HG02588 (cell line): ENCODE measurements at regions not wholly inside any gene's neighbourhood (a gene's known extent, or its start where the extent isn't known, plus 50 kb on each side); places are given as distances from the start of the nearest gene placed in this dataset.

ENCODE experiments used
- ATAC-seq: cut with Tn5 transposase; IDR thresholded peaks from one replicate; pipeline ENCODE4 v1.9.1; 2021; ENCODE audit warnings: mild to moderate bottlenecking, moderate library complexity; ENCODE audit not compliant: unreplicated experiment

DNA sequence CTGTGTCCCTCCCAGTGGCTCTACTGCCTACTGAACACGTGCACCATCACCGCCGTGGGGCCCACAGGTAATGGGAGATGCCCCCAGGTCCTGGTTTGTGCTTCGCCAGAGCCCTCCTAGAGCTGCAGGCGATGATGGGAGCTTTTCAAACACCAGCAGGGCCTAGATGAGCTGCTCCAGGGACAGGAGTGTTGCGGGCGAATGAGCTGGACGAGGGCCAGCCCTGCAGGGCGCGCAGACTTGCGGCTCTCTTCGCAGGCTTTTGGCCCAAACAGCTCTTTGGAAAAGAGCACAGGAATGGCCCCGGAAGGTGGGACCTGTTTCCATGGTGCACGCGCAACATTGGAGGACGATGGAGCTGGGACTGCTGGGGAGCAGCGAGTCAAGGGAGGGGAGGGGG lies 409.3 kb upstream of the SULF2 start:
- ATAC-seq = no peak

DNA sequence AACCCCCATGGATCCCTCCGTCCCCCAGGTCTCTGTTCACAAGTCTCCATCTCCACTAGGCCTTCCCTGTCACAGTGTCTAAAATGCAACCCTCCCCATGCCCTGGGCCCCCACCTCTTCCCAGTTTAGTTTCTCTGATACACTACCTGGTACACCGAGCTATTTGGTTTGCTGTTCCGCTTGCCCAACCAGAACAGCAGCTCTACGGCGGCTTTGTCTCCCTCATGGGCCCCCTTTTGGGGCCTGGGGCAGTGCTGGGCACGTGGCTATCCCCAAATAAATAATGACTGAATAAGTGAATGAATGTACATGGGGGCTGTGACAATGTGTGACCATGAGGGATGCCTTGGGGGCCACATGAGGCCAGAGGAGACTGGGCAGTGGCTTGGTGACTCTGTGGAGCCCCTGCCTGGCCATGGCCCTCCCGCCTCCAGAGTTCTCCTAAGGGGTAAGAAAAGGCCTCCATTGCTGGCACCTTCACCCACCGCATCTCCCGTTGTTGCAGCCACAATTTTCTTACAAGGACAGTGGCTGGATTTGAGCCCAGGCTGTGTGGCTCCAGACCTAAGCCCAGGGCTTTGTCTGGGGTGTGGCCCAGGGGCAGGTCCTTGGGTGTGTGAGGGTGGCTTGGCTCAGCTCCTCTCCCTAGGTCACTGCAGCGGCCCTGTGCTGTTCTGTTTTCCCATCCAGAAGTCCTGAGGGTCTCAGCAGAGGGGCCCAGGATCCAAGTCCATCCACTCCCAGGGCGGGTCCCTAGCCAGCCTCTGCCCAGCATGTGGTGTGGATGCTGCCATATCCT lies 408.5 kb upstream of the SULF2 start:
- ATAC-seq = no peak

DNA sequence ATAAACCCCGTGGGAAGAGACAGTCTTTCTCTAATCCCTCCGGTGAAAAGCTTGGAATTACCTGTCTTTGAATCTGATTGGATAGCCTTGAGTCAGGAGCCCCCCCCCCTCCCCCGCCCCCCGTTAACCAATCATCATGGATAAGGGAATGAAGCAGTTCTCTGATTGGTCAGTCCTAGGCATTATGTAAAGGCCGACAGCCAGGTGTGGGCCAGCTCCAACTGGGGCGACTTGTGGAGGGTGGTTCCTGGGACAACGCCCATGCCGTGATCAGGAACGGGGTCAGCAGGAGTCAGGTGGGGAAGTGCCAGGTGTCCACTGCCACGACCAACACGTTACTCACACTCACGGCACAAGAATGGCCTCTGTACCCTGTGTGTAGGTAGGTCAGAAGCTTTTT lies 406.8 kb upstream of the SULF2 start:
- ATAC-seq = no peak

DNA sequence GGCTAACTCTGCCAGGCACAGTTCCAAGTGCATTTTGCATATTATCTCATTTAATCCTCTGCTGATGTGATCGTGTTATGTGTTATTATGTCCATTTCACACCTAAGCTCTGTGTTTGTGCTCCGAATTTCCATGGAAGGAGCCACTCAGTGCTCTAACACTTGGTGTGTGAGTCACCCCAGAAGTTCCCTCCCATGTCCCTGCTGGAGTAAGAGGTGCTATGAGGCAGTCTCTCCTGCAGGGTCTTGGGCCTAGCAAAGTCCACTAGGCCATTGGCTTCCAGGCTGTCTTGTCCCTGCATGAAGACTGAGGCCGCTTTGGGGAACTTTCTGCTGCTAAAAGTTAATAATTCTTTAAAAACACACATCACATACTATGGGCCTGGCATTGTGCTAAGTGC lies 405.9 kb upstream of the SULF2 start:
- ATAC-seq = no peak

DNA sequence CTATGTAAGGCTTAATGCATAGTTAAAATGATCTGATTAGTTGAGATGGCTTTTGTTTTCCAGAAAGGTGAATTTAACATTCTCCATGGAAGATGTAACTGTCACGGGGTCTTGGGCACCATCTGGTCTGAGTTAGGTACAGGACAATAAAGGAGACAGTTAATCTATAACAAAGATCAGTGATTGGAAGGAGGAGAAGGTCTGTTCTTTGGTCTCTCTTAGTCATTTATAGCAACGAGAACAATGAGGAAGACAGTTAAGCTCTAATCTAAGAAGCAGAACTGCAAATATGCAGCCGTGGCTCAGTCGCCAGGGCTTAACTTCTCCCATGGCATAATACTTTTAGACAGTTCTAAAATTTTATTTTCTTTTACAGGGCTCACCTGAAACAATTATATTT lies 405.5 kb upstream of the SULF2 start:
- no peak for ATAC-seq

DNA sequence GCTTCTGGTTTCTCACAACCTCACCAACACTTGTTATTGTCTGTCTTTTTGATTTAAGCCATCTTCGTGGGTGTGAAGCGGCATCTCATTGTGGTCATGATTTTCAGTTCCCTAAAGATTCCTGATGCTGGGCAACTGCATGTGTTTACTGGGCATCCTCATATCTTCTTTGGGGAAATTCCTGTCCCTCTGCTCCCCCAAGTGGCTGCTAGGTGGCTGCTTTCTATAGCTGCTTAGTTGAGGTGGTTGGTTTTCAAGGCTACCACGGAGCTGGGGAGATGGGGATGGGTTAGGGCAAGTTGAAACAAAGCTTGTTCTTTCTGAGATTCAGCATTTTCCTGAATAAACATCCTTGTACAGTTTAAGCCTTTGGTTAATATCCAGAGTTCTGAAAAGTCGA lies 403.9 kb upstream of the SULF2 start:
- ATAC-seq = no peak

DNA sequence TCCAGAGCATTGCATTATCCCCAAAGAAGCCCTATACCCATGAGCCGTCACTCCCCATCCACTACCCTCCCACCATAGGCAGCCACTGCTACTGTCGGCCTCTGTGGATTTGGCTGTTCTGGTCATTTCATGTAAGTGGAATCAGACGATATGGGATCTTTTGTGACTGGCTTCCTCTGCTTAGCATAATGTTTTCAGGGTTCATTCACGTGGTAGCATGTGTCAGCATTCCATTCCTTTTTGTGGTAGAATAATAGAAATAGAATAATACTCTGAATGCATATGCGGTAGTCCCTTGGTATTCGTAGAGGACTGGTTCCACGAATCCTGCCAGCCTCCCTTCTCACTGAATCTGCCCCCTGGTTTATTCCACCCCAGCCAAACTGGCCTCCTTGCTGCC lies 402.6 kb upstream of the SULF2 start:
- no peak for ATAC-seq

DNA sequence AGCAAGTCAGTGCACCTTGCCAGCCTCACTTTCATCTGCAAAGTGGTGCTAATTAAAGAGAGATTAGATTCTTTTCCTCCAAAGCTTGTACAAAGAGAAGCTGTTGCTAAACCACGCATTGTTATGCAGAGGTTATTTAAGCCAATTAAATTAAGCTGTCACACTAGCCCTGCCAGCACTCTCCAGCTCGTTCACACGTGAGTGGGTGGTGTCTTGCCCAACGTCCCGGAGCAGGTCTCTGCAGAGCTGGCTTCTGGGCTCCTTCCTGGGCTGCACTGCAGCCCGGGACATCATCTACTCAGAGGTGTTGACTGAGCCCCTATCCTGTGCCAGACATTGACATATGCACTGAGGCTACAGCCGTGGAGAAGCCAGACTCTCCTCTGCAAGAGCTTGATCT lies 401.6 kb upstream of the SULF2 start:
- ATAC-seq = no peak

DNA sequence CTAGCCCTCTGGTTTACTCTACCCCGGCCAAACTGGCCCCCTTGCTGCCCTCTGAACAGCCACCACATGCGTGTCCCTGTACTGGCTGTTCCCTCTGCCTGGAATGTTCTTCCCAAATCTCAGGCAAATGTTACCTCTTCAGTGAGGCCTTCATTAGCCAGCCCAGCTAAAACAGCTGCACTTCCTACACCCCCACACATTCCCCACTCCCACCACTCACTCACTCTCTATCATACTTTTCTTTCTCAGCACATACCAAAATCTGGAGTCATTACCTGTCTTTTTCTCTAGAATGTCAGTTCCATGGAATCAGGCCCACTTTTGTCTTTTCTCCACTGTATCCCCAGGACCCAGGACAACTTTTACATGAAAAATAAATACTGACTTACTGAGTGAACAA lies 401.2 kb upstream of the SULF2 start:
- ATAC-seq = no peak

DNA sequence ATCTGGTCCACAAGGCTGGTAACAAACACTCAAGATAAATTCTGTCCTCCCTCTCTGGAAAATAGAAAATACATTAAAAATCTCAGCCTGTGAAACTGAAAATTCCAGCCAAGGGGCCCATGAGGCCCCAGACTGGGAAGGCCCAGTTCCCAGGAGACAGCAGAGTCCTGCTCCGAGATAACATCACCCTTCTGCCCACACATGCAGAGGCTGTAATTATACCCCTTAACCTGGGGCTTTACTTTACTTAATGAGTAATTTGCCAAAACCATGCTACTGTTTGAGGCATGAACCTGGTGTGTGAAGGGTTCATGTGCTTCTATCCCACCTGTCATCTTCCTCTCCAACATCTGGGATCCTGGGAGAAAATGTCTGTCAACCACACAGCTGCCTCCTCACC lies 398.9 kb upstream of the SULF2 start:
- no peak for ATAC-seq

DNA sequence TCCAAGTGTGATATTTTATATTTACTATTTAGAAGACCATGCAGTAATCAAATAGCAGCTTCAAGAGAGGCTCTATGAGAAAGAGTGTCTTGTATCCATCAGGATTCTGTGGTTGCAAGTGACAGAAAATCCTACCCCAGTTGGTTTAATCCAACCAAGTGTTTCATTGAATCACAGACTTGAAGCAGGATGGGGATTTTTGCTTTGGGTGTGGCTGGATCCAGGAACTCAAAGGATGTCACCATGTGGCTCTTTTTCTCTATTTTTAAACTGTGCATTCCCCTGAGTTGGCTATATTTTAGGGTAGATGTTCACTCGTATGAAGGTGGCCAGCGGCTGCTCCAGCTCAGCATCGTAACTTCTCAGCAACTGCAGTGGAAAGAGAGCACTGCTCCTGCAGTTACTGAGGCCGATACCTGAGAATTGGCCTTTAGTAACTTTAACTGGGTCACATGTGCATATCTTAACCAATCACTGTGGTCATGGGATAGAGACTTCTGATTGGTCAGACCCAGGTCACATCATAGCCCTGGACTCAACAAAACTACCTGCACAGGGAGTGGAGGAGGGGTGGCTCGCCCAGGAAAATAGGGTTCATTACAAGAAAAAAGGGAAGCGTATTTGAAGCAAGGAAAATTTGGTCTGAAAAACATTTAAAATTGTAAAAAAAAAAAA lies 396.1 kb upstream of the SULF2 start:
- no peak for ATAC-seq

DNA sequence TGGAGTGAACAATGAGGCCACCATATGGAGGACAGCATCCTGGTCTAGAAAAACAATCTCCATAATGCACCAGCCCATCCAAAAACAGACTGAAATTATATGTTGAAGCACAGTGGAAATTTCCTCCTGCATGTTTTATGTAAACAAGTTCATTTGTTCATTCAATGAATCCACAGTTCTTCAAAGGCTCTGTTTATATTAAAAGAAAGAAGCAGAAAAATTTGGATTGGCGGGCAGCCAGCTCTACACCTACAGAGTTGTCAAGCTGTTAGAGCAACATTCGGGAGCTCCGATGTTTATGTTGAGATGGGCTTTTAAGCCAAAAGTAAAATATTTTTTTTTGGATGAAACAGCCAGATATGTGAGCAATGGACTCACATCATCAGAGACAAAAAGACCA lies 395.3 kb upstream of the SULF2 start:
- ATAC-seq = no peak

DNA sequence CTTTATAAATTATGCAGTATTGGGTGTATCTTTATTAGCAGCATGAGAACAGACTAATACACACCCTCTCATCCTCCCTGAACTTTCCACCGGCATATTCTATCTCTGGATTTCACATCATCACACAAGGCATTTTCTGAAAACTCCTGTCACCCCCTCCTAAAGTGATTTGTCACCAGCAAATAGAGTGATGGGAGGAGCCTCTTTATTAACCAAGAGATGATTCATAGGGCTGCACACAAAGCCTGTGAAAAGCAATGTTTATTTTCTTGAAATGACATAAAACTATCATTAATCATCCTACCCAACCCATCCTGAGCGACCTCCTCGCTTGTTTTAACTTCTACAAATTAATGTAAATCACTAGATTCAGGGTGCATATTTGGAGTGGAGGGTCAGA lies 394.7 kb upstream of the SULF2 start:
- ATAC-seq = no peak

DNA sequence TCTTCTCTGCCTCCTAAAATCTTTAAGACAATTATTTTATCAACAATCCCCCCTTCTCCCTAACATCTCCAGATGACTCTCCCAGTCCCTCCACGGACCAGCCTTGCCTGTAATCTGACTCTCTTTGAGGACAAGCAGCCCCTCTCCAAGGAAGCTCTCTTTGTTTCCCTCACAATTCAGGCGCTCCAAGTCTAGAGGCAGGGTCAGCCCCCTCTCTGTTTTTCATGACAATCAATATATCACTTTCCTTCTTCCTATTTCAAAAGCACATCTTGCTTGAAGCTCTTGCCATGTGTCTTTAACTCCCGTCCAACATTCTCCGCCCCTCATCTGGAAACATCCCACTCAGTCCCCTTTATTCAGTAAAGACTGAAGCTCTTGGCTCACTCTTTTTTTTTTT lies 393.4 kb upstream of the SULF2 start:
- ATAC-seq = no peak

DNA sequence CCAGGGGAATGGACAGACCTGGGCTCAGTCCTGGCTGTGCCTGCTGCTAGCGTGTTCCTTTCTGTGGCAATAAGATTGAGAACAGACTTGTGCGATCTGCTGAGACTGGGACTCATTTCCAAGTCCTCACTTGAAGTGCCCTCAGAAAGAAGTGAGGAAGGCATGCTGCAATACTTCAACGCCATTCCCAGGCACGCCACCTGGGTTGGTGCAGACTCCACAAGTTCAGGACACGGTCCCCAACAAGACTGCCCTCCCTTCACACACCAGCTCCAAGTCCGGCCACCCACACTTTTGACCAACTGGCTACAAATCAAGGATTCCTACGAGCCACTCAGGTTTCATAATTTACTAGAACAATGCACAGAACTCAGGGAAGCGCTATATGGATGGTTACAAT lies 391.8 kb upstream of the SULF2 start:
- ATAC-seq = no peak

DNA sequence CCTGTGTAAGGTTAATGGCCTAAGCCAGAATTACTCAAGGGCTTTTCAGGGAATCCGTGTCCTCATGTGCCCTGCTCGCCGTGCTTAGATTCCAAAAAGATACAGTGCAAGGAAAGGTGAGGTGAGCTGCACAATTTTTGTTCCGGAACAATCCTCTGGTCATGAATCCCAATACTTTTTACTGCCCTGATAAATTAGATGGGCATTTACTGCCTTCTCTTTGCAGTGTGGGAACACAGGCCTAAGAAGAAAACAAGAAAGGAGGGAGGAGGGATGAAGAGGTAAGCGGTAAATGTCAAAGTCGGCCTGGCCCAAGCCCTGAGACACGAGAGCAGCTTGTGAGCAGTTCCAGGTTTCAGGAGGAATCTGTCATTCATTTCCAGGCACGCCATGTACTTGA lies 390.9 kb upstream of the SULF2 start:
- ATAC-seq = no peak

DNA sequence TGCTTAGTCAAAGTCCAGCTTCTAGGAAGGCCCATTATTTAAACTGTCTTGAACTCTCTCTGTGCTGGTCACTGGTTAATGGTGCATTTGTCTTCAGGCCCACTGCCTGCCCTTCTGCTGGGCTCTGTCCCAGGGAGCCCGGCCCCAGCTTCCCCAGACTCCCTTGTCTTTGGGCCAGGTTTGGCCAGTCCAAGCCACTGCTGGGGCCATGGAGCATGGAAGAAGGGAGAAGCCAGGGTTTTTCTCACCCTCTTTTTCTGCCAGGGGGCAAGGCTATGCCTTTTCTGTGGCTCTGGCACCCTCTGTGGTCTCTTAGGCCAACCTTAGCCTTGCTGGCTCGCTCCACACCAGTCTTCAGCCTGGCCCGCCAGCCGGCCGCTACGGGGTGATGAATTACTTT lies 390.0 kb upstream of the SULF2 start:
- ATAC-seq = no peak

DNA sequence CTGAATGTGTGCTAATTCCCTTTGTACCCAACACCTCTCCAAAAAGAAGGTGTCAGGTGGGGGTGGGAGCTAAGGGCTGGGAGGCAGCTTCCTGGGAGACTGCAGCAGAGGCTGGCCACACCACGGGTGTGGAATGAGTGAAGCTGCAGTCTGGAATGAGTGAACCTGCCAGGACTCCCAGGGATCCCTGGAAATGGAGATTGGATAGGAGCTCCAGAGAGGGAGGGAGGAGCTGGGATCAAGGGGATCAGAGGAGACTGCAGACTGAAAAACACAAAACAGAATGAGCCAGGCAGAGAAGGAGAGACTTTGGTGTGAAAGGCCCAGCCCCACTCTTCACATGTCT lies 387.0 kb upstream of the SULF2 start:
- no peak for ATAC-seq

DNA sequence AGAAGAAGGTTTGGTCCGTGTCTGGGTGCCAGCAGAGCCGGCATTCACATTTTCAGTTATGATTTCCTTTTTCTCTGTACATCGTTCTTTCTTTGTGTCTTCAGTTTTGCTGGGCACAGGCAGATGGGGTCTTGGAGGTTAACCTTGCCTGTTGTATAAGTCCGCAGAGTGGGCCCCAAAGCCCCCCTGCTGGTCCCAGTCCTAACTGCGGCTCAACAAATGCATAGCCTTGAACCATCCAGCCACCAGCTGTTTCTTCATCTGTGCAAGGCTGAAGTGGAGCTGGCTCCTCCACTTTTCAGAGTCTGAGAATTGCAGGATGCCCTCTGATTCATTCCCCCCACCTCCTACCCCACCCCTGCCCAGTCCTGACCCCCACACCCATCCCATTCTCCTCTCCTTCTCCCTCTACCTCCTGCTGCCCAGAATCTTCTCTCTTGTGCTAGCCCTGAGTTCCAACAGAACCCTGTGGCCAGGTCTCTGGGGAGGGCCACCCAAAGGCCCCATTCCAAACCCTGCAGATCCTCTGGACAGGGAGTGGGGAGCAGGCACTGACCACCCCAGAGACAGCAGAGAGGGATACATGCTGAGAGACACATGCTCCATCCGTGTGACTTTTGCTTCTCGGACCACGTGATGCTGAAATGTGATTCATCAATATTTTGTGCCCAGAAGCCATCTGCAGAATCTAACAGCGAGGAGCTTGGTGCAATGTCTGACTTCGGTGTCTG lies 386.5 kb upstream of the SULF2 start:
- no peak for ATAC-seq

DNA sequence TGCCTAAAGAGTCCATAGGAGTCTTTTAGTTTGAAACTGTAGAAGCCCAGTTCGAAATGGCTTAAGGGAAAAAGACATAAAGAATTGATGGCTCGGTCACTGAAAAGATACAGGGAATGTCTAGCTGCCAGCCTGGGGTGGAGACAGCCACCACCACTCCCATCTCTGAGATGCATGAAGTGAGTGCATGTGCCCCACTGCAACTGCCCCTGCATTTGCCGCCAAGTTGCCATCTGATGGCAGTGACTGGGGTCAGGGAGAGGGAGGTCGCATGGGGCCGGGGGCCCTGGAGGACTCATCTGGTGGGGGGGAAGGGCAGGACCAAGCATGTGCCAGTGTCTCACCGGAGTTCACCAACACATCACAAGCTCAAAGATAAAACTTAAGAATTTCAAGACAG lies 385.8 kb upstream of the SULF2 start:
- no peak for ATAC-seq

DNA sequence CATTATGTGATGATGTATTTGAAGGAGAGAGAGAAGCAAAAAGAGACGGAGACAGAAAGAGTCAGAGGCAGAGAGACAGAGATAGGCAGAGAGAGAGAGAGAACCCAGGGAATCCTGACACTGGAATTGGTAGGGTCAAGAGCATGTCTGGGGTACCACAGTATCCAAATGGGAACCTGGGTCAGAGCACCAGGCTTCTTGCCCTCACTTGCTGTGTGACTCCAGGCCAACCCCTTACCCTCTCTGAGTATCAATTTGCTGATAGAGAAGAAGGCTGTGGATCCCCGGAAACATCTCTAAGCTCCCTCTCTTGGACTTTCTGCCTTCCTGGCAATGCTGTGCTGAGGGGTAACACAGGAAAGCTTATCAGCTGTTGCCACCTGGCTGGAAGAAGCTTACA lies 385.3 kb upstream of the SULF2 start:
- no peak for ATAC-seq

DNA sequence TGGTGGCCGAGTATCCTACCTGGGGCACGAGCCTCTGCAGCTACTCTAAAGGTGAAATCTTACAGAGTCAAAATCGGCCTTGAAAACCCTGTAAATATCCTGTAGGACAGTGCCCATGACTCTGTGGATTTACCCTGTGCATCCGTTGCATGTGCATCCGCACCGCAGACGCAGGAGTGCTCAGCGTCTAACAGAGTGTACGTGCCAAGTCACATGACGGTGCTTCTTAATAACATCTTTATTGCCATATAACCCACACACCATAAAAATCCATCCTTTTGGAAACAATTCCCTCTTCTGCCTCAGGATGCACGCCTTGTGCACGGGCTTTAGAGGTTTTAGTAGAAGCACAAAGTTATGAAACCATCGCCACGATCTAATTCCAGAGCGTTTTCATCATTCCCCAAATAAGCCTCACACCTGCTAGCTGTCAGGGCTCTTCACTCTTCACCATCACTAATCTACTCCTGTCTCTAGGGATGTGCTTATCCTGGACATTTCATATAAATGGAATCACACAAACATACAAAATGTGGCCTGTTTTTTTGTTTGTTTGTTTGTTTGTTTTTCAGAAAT lies 384.5 kb upstream of the SULF2 start:
- ATAC-seq = no peak
